ENCODE measurements at regions not wholly inside any gene's neighbourhood (a gene's known extent, or its start where the extent isn't known, plus 50 kb on each side); places are given as distances from the start of the nearest gene placed in this dataset.

DNA sequence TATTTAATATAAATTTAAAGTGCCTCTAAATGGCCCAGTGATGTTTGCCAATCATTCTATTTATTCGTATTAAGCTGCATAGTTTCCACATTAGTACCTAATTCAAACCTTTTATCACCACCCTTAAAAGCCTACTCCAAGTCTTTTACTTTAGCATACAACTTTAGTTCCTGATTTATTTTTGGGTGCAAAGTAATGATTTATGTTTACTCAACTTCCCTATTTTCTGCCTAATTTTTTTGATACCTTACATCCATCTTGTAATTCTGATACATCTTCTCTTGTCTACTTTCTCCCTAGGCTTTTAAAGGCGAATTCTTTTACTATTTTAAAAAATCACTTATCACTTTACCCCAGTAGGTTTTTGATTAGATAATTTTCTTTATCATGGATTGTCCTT is 2651.1 kb upstream of the PCDH20 start:
- TF ChIP-seq CTCF (conservative IDR thresholded peaks at IDR 0.05; ENCODE audit: low read length) (no peak), EZH2phosphoT487 (IDR thresholded peaks at IDR 0.05; ENCODE audit: borderline replicate concordance) (no peak)

All from Loucy (cell line).